ENCODE measurements at regions not wholly inside any gene's neighbourhood (a gene's known extent, or its start where the extent isn't known, plus 50 kb on each side); places are given as distances from the start of the nearest gene placed in this dataset.

DNA sequence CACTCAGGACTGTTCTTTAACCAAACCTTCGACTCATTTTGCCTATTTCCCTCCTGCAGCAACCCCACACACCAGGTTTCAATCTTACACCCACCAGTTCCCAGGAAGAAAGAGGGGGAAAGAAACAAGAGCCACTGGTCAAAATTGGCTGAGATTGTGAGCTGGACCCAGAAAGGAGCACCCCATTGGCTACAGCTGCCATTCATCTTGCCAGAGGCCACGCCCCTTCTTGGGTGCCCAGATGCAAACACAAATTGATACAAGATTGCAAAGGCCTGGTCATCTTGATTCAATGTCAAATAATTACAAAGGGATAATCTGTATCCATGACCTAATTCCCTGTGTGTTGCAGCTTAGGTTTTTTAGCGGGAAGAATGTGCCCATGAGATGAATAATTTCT, 258.4 kb downstream of the LIG4 start:
- TF ChIP-seq, protein P1, sequence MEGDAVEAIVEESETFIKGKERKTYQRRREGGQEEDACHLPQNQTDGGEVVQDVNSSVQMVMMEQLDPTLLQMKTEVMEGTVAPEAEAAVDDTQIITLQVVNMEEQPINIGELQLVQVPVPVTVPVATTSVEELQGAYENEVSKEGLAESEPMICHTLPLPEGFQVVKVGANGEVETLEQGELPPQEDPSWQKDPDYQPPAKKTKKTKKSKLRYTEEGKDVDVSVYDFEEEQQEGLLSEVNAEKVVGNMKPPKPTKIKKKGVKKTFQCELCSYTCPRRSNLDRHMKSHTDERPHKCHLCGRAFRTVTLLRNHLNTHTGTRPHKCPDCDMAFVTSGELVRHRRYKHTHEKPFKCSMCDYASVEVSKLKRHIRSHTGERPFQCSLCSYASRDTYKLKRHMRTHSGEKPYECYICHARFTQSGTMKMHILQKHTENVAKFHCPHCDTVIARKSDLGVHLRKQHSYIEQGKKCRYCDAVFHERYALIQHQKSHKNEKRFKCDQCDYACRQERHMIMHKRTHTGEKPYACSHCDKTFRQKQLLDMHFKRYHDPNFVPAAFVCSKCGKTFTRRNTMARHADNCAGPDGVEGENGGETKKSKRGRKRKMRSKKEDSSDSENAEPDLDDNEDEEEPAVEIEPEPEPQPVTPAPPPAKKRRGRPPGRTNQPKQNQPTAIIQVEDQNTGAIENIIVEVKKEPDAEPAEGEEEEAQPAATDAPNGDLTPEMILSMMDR (IDR thresholded peaks at IDR 0.05), result no peak
- TF ChIP-seq, protein P2, sequence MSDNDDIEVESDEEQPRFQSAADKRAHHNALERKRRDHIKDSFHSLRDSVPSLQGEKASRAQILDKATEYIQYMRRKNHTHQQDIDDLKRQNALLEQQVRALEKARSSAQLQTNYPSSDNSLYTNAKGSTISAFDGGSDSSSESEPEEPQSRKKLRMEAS (IDR thresholded peaks at IDR 0.05; ENCODE audit: low read depth), result no peak
- TF ChIP-seq POLR2AphosphoS5 (IDR thresholded peaks at IDR 0.05; ENCODE audit: low read depth, low read length) (no peak), SMC3 (IDR thresholded peaks at IDR 0.05; ENCODE audit: low read depth, low read length) (no peak), GABPA (IDR thresholded peaks at IDR 0.05; ENCODE audit: low read depth) (no peak)
- TF ChIP-seq, protein P3, sequence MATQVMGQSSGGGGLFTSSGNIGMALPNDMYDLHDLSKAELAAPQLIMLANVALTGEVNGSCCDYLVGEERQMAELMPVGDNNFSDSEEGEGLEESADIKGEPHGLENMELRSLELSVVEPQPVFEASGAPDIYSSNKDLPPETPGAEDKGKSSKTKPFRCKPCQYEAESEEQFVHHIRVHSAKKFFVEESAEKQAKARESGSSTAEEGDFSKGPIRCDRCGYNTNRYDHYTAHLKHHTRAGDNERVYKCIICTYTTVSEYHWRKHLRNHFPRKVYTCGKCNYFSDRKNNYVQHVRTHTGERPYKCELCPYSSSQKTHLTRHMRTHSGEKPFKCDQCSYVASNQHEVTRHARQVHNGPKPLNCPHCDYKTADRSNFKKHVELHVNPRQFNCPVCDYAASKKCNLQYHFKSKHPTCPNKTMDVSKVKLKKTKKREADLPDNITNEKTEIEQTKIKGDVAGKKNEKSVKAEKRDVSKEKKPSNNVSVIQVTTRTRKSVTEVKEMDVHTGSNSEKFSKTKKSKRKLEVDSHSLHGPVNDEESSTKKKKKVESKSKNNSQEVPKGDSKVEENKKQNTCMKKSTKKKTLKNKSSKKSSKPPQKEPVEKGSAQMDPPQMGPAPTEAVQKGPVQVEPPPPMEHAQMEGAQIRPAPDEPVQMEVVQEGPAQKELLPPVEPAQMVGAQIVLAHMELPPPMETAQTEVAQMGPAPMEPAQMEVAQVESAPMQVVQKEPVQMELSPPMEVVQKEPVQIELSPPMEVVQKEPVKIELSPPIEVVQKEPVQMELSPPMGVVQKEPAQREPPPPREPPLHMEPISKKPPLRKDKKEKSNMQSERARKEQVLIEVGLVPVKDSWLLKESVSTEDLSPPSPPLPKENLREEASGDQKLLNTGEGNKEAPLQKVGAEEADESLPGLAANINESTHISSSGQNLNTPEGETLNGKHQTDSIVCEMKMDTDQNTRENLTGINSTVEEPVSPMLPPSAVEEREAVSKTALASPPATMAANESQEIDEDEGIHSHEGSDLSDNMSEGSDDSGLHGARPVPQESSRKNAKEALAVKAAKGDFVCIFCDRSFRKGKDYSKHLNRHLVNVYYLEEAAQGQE (IDR thresholded peaks at IDR 0.05; ENCODE audit: low read depth, low read length), result no peak
- TF ChIP-seq, protein P4, sequence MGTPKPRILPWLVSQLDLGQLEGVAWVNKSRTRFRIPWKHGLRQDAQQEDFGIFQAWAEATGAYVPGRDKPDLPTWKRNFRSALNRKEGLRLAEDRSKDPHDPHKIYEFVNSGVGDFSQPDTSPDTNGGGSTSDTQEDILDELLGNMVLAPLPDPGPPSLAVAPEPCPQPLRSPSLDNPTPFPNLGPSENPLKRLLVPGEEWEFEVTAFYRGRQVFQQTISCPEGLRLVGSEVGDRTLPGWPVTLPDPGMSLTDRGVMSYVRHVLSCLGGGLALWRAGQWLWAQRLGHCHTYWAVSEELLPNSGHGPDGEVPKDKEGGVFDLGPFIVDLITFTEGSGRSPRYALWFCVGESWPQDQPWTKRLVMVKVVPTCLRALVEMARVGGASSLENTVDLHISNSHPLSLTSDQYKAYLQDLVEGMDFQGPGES (IDR thresholded peaks at IDR 0.05; ENCODE audit: low read depth, low read length), result no peak
